NCI-H526 (cell line): ENCODE measurements at regions not wholly inside any gene's neighbourhood (a gene's known extent, or its start where the extent isn't known, plus 50 kb on each side); places are given as distances from the start of the nearest gene placed in this dataset.
A peak's percentile ranks its signal among the peaks of the same experiment; 100 is the strongest.

Experiments used
- DNase-seq, 2 experiments: peaks; one replicate each; lab custom pipeline; 2025; lab: John Stamatoyannopoulos, UW

DNA sequence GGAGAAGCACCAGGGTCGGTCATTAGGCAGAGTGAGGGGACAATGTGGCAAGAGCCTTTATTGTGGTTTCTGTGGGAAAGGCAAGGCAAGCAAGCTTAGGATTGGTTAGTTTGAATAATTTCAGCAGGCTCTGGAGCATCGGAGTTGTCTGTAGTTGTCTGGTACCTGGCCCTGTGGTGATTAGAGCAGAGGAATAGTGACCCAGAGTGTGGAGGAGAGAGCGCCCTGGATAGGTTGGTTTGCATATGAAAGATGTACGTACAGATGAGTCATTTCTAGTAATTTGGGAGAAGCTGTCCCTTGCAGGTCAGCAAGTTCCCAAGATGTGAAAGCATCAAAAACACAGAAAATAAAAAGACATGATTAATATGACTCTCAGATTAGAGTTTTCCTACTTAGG lies 383.1 kb upstream of the MEX3C start:
- DNase-seq, result no peak

DNA sequence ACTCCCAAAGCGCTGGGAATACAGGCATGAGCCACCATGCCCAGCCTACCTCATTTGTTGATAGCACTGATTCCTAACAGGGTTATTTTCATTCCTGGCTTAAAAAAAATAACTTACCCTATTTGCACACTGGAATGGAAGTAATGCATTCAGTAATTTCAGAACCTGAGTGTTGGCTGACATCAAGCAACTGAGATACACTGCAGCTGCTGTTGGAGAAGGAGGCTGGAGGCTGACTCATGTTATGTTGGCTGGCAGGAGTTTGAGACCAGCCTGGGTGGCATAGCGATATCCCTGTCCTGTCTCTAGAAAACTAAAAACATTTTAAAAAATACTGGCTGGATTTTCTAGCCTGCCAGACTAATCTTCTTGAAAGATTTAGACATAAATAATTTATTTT lies 385.1 kb upstream of the MEX3C start:
- DNase-seq, result no peak

DNA sequence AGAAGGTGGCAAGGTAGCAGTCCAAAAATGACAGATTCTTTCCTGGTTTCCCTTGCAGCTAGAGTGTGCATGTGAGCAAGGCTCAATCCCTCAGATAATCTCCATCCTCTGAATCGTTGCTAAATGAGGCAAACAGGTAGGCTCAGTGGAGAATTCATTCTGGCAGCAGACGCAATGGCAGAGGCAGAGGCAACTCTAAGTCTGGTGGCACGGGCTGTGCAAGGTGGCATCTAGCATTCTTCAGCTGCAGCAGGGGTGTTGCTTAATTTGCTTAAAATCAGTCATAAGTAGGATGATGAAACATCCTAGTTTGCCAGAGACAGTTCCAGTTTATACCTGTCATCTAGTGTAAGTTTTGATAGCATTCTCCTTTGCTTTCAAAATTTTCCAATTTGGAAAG lies 391.1 kb upstream of the MEX3C start:
- DNase-seq, result no peak

DNA sequence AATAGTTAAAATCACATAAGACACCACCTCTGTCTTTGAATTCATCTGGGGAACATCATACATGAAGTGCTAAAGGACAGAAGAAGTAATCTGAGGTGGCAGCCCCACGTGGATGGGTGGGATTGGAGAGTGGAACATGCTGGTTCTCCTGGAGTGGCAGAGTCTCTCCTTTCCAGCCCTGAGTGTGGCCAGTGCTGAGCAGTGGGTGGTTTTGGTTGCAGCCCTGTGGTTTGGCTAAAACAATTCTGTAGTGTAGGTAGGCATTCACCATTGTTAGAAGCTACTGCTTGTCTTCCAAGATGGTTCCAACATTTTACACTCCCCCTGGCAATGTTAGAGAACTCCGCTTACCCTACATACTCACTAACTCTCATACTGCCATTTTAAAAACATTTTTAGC lies 396.4 kb upstream of the MEX3C start:
- no peak for DNase-seq

DNA sequence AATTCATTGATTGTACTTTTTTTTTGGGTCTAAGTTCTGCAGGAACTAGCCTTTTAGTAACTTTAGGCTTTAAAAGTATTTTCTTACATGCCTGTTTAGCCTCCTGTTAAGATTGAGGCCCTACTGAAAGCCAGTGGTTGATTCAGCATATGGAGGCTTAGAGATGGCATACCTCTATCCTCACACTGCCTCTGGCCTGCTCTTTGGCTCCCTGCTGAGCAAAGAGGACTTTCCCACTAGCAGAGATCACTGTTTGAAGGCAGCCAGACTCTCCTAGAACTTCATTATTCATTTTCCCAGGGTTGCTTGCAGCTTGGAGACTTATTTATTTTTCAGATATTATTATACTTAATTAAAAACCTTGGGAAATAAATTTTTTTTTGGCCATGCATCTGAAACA lies 405.6 kb upstream of the MEX3C start:
- no peak for DNase-seq

DNA sequence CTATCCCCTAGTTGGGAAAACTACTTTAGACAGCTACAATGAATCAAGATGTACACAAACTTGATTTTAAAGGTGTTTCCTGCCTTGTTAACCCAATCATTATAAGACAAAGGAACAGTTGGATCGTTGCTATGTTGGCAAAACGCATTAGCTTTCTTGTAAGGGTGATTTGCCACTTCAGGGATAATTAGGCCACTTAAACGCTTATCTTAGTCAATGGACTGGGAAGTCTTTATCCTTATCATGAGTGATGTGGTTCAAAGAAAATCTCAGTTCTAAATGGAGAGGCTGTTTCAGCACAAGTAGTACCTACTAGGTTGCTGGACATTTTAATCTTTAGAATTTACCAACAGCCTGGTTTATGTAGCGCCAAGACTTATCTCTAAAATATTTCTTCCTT lies 406.1 kb upstream of the MEX3C start:
- DNase-seq, result no peak

DNA sequence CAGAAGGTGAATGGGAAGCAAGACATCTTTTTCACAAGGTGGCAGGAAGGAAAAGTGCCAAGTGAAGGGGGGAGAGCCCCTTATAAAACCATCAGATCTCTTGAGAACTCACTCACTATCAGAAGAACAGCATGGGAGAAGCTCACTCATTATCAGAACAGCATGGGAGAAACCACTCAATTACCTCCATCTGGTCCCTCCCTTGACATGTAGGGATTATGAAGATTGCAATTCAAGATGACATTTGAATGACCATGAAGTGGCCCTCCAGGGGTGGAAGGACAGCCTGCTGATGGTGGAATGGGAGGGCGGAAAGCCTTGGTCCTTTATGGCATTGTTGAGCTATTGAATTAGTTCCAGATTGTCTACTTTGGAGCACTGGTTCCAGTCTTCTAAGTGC lies 413.0 kb upstream of the MEX3C start:
- DNase-seq, result no peak

DNA sequence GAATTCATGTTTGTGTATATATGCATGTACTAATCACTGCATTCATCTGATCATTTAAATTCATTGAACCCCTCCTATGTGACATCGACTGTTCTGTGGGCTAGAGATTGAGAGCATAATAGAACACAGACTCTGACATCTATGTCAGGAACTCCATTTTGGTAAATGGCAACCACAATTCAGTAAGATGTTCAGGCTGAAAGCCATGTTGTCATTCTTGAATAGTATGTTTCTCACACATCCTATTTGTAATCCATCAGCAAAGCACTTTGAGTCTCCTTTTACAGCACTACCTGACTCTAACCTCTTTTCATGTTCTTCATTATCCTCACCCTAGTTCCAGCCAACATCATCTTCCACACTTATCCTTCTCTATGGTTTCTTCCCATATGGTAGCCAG lies 413.8 kb upstream of the MEX3C start:
- no peak for DNase-seq

DNA sequence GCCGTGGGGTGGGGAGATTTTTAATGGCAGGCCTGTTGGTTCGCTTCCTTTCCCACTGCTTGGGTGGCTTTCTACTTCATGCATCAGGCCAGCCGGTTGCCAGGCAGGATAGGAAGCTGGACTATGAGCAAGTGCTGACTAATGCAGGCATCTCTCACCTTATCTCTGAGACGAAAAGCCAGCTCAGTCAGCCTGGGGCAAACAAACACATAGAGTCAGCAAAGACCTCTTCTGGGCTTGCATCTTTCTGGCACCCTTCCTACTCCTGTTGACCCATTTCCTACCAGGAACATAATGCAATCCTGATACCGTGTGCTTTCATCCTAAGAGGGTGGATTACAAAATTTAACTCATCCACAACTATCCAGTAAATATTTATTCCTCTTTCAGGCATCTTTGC lies 416.6 kb upstream of the MEX3C start:
- DNase-seq, result no peak

DNA sequence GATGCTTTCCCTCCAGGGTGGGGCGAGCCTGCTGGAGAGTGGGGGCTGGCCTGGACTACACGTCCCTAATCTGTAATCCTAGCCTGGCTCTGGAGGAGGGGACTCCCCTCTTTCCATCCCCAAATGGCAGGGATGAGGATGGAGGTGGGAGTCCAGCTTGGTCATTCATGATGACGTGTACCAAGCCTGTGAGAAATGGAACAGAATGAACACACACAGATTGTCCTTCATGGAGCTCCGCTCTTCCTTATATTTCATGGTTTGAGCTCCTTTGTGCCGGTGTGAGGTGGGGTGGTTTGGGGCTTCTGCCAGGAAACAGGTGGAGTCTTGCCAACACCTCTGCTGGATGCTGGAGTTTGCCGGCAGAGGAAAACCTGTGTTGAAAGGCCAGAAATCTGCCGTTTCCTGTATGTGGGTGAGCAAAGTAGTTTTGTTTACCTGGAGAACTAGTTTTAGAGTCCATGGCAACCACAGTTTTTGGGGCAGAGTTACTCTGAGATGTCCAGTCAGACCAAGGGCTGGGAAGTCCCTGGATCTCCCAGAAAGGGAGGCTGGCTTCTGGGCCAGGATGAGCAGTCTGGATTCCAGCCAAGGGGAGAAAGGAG lies 417.6 kb upstream of the MEX3C start:
- no peak for DNase-seq

DNA sequence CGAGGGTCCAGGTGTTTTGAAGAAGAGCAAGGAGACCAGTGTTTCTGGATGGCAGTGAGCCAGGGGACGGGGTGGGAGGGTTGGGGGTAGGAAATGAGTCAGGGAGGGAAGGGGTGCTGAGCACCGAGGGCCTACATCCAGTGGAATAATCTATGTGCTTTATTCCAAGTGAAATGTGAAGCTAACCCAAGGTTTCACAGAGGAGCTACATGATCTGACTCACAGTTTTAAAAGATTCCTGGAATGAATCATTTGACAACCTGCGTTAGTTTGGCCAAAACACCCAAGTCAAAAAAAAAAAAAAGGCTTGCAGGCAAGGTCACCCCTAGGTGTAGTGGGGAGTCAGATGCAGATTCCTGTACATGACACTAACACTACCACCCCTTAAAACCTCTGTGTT lies 419.7 kb upstream of the MEX3C start:
- DNase-seq, result no peak

DNA sequence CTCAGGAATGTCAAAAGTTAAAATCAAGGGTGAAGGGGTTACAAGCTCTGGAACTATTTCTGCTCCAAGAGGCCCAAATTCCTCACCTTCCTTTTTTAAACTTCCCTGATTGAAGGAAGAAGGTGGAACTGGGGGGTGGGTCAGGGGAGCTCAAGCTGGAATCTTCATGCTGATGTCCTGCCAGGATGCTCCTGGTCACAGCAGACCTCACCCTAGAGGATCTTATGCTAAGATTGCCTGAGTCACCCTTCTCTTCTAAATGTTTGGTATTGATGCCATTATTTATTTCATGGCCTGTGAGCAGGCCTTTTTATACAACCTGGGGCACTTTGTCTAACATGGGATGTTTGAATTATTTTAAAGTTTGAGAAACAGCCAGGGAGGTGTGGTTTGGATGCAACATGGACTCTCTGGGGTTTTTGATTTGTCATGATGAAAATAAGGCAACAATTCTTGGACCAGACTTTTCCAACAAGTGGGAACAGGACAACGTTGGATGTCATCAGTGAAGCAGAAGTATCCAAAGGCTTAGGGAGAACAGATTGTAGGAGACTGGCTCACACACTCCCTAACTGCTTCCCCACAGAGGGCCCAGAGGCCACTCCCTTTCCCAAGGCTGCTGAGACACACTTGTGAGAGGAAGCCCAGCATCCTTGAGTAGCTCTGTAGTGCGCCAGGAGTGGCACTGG lies 420.2 kb upstream of the MEX3C start:
- DNase-seq, result no peak

DNA sequence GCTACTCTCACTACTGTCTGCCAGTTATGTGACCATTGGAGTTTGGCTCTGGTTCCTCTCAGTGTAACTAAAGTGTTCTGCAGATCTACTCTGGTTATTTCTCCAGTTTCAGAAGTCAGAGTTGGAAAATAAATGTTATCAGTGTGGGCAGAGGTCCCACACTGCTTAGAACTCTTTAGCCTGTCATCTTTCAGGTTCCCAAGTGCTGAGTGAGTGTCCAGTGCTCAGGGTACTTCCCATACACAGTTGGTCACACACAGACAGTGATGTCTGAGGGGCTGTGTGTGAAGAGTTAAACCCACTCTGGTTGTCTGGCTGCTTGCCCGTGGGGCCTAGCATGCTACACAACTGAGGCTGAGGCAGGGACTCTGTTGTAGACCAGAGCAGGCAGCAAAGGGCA lies 421.8 kb upstream of the MEX3C start:
- DNase-seq, result no peak

DNA sequence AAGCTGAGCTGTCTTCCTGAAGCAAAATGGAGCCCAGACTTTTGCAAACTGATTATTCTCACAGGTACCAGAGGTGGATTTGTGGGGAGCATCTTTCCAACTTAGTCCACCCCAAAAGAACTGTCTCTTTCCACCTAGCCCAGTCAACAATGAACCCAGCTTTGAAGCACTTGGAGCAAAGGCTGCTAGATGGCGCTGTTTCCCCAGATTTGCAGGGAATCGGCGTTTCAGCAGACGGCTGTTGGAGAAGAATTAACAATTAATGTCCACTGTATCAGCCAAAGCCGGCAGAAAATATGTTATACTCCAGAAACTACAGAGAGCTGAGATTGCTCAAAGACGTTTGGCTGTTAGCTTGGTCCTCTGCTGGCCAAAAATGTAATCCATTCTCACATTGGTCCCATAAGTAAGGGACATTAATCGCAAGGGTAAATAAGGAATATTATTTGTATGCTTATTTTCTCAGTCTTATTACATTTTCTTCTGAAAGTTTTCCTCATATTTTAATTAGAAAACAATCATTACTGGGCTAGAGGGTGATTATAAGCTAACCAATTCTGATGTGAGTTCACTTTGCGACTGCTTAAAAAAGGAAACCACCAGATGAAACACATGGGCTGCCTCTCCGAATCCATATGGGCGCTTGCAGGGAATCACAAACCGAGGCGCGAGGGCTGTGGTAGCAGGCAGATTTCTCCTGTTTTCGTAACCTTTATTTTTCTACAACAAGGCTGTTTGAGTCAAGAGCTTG lies 423.8 kb upstream of the MEX3C start:
- DNase-seq, result peak; percentile 19 to 67

DNA sequence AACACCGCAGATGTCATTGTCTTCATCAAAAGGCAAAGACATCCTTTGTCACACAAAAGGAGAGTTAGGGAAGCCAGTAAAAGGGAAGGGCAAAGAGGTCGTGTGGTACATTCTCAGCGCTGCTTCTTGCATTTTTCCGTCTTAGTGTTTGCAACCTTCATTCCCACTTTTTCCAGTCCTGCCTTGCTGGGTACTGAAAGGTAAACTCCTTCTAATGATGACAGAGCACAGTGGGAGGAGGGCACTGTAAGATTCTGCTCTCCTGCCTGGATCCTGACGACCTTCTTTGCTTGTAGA lies 424.3 kb upstream of the MEX3C start:
- DNase-seq, result no peak

DNA sequence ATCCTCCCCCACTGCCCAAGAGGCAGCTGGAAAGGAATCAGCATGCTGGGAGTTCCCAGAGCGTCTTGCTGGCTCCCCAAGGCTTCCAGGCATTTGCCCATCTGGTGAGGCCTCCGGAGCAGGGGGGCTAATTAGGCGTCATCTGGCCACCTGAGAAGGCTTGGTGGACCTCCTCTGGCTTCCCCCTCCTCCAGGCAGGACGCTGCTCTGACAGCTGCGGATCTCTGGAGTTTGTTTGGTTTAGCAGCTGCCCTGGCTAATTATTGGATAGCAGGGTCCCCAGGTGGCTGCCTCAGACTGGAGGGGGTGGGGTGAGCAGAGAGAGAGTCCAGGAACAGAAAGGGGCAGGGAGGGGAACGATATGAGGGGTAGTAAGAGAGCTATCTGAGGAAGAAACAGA lies 425.2 kb upstream of the MEX3C start:
- DNase-seq, result no peak

DNA sequence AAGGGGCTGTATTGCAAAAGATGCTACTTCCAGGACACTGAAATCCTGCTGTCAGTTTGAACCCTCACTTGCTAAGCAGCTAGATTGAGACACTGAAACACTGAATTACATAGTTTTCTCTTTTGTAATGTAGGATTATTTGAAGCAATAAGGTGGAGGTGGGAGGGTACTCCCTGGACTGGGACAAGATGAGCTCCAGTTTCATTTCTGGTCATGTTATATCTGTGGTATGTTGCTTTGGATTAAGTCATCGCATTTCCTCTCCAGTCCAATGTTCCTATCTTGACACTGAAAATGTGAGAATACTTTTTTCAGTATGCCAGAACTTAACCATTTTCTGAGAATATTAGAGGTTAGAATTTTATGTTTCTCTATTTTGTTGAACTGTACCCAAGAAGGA lies 426.2 kb upstream of the MEX3C start:
- no peak for DNase-seq

DNA sequence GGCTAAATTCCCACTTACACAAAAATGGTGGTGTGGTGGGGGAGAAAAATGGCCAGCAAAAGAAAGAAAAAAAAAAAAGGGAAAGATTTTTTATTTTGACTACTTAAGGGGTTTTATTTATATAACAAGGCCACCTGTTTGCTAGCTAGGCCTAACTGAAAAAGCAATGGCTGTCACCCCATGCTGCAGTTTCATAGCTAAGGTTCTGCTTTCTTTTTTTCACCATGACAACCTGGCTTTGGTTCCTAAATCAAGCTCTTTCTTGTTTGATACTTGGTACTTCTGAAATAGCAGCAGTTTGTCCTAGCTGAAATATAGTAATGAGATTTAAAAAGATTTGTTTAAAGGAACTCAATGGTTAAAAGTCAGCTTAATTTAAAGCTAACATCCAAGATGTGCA lies 433.2 kb upstream of the MEX3C start:
- DNase-seq, result no peak

DNA sequence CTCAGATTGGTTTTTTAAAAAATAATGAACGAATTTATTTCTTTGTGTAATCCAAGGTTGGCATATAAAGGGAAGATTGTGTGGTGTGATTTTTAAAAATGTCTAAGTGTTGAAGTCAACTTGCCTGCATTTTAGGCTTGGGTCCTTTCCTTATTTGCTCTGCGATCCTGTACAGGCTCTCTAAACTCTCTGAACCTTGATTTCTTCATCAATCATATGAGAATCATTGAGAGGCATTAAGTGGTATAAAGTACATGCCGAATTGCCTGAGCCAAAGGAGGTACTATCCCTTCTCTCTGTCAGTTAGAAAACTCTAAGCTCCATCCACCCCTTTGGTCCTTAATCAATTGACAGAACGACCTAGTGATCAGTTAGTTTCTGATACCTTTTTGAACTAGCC lies 440.4 kb upstream of the MEX3C start:
- no peak for DNase-seq

DNA sequence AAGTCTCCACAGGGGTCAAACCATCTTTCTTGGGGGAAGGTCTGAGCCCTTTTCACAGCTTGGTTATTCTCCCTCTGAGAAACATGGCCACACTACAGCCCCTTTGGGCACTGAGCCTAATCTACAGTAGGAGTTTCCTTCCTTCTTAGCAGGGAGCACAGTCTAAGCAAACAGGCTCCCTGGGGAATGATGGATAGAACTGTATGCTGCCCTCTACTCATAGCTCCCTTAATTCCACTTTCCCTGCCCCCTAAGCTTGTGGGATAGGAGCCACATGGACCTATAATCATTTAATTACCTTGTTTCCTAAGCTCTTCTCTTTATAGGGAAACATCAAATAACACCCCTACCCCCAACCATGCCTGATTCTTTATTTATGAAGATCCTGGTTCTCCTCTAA lies 442.1 kb upstream of the MEX3C start:
- no peak for DNase-seq

DNA sequence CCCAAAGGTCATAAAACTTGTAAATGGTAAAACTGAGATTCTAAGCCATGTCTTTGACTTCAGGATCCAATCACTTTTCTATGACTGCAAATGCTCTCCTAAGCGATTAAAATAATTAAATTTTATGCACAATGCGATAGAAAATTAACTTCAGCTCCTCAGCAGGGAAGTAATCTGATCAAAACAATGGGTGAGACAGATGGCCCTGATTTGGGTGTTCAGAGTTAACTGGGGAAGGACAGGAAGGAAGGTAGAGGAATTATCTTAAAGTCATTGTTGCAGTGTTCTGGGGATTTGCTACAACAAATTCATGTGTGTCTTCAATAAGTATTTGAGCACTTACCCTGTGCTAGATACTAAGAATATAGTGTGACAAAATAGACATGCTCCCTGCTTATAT lies 446.0 kb upstream of the MEX3C start:
- DNase-seq, result no peak

DNA sequence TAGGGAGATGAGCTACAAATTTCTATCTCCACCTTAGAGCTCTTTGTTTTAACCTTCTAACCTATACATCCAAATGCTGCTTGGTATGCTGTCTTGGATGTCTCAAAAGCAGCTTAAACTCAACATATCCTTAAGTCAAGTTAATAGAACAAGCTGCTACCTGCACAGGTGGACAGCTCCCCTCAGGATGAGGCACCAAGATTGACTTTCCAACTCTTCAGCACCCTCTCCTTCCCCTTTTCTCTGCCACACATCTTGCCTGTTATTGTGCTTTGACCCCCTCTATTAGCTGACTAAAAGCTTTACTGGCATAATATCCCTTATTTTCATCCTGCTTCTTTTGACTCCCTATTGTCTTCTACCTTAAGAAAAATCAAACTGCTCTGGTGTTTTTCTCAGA lies 448.1 kb upstream of the MEX3C start:
- no peak for DNase-seq

DNA sequence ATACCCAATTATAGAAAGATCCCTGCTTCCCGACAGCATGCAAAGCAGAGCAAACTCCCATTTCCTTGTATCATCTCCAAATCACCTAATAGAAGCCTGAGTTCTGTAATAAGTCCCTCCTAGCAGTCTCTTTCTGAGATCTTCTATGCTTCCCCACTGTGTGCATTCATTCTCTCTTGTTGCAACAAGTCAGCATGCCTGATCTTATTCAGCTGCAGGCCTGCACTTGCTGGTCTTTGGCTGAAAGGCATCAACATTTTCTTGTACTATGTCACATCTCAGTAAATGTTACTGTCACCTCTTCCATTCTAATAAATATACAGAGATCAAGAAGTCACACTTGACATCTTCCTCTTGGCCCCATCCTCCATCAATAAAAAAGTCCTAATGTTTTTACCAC lies 449.9 kb upstream of the MEX3C start:
- DNase-seq, result no peak

DNA sequence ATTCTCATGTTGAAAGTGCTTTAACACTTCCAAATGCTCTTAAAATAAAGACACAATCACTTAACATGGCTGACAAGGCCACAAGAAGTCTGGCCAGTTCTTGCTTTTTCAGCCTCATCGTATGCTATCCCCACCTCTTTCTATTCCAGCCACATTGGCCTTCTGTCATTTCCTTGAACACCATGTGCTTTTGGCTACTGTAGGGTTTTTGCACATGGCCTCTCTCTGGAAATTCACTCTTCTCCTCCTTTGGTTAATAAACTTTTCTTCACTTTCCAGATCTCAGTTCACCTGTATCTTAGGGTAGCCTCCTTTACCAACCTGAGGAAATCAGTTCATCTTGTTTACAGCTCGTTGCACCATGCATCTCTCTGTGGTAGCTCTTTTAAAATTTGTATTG lies 450.5 kb upstream of the MEX3C start:
- DNase-seq, result no peak
